Peyer's patch (tissue), 4 donors: ENCODE measurements at regions not wholly inside any gene's neighbourhood (a gene's known extent, or its start where the extent isn't known, plus 50 kb on each side); places are given as distances from the start of the nearest gene placed in this dataset.

ENCODE experiments used
- POLR2A ChIP-seq, 2 donors: fragments of 450-650 bp; IDR thresholded peaks; one replicate each; pipeline ENCODE4 v1.5.1; 2017; ENCODE audit warnings: antibody characterized with exemption in 2 of 2, mild to moderate bottlenecking in 2 of 2, moderate library complexity in 2 of 2
- TF ChIP-seq, protein P1 (sequence below), 6 experiments: fragments of 450-650 bp in 4 of 6; fragments of 200-600 bp in 2 of 6; sonication (generic) in 1 of 6; IDR thresholded peaks; one replicate each; pipeline ENCODE4 v1.5.1; 2017 to 2019; ENCODE audit warnings: antibody characterized with exemption in 6 of 6, mild to moderate bottlenecking in 3 of 6, moderate library complexity in 1 of 6

DNA sequence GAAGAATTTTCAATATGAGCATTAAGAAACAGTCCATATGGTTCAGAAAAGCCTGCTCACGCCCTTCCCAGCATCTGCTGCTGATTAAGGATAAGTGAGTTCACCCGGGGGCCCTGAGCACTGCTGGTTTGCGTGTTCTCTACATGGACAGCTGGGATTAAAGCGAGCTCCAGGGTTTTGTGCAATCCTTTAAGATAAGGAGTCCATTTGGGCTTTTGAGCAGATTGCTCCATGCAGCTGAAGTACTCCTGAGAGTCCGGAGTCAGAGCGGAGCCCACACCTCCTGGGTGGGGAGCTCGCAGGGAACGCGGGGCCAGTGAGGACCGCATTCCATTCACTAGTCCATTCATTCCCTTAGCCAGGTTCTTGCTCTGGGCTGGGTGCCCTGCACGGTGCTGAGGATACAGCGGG is 149.3 kb upstream of the COL5A1 start:
- TF ChIP-seq, protein P1, sequence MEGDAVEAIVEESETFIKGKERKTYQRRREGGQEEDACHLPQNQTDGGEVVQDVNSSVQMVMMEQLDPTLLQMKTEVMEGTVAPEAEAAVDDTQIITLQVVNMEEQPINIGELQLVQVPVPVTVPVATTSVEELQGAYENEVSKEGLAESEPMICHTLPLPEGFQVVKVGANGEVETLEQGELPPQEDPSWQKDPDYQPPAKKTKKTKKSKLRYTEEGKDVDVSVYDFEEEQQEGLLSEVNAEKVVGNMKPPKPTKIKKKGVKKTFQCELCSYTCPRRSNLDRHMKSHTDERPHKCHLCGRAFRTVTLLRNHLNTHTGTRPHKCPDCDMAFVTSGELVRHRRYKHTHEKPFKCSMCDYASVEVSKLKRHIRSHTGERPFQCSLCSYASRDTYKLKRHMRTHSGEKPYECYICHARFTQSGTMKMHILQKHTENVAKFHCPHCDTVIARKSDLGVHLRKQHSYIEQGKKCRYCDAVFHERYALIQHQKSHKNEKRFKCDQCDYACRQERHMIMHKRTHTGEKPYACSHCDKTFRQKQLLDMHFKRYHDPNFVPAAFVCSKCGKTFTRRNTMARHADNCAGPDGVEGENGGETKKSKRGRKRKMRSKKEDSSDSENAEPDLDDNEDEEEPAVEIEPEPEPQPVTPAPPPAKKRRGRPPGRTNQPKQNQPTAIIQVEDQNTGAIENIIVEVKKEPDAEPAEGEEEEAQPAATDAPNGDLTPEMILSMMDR (IDR thresholded peaks at IDR 0.05) = no peak
- TF ChIP-seq POLR2A (IDR thresholded peaks at IDR 0.05) = no peak
